Vagina (tissue), 2 donors: ENCODE measurements at regions not wholly inside any gene's neighbourhood (a gene's known extent, or its start where the extent isn't known, plus 50 kb on each side); places are given as distances from the start of the nearest gene placed in this dataset.

Experiments
- POLR2A ChIP-seq, 2 donors: fragments of 450-650 bp; IDR thresholded peaks; one replicate each; pipeline ENCODE4 v1.6.1; 2017; ENCODE audit warnings: antibody characterized with exemption in 2 of 2, mild to moderate bottlenecking in 2 of 2, moderate library complexity in 2 of 2
- TF ChIP-seq, protein P1 (sequence below), 3 experiments: fragments of 450-650 bp in 2 of 3; fragments of 200-600 bp in 1 of 3; sonication (generic) in 1 of 3; IDR thresholded peaks; one replicate each; pipeline ENCODE4 v1.5.1; 2017 to 2019; ENCODE audit warnings: antibody characterized with exemption in 3 of 3, mild to moderate bottlenecking in 2 of 3, moderate library complexity in 2 of 3

DNA sequence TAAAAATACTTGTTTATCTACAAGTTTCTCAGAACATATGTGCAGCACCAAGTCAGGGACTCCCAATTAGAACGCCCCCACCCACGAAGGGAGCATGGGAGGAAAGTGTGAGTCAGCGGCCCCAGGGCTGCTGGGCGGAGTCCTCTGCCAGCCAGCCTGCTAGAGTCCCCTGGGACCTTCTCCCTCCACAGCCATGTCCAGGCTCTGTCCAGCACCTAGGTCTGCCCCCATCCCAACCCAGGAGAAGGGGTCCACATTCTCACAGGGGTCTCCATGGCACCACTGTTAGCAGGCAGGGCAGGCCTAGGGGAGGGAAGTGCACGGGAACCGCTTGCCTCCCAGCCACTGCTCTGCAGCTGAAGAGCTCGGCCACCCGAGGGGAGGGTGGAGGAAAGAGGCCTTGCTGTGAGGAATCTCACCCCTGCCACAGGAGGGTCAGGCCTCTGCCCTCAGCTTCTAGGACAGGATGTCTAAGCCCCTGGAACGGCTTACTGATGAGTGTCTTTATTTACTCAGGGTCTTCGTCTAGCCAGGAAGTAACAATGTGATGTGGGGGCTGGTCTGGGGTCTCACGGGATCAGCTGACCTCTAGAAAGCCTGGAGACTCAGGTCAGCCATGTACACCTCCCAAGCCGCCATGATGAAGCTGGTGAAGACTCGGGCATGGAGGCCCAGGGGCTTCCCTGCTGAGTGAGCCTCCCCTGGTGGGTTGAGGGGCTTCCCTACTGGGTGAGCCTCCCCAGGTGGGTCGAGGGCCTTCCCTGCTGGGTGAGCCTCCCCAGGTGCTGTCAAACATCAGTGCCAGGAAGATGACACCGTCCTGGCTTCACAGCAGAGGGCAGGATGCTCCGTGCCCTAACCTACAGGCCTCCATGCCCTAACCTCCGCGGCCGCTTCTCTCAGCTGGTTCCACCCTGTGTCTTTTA lies 190.3 kb downstream of the RBFOX3 start:
- TF ChIP-seq, protein P1, sequence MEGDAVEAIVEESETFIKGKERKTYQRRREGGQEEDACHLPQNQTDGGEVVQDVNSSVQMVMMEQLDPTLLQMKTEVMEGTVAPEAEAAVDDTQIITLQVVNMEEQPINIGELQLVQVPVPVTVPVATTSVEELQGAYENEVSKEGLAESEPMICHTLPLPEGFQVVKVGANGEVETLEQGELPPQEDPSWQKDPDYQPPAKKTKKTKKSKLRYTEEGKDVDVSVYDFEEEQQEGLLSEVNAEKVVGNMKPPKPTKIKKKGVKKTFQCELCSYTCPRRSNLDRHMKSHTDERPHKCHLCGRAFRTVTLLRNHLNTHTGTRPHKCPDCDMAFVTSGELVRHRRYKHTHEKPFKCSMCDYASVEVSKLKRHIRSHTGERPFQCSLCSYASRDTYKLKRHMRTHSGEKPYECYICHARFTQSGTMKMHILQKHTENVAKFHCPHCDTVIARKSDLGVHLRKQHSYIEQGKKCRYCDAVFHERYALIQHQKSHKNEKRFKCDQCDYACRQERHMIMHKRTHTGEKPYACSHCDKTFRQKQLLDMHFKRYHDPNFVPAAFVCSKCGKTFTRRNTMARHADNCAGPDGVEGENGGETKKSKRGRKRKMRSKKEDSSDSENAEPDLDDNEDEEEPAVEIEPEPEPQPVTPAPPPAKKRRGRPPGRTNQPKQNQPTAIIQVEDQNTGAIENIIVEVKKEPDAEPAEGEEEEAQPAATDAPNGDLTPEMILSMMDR (IDR thresholded peaks at IDR 0.05): no peak
- TF ChIP-seq POLR2A (IDR thresholded peaks at IDR 0.05): no peak
